ENCODE measurements at regions not wholly inside any gene's neighbourhood (a gene's known extent, or its start where the extent isn't known, plus 50 kb on each side); places are given as distances from the start of the nearest gene placed in this dataset.
"Not testable (repeated sequence)": the region's sequence is repeated elsewhere in the genome, so short reads cannot be mapped to it uniquely, and the experiment has no call there.

DNA sequence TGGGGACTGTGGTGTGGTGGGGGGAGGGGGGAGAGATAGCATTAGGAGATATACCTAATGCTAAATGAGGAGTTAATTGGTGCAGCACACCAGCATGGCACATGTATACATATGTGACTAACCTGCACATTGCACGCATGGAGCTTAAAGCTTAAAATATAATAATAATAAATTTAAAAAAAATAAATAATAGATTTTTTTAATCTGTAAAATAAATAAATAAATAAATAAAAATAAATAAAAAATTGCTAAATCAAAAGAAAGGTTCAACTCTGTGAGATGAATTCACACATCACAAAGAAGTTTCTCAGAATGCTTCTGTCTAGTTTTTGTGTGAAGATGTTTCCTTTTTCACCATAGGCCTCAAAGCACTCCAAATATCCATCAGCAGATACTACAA, 1793.7 kb downstream of the UQCRFS1 start:
- DNase-seq; H3K36me3 ChIP-seq; H3K27ac ChIP-seq; H3K4me3 ChIP-seq; H3K4me1 ChIP-seq; H3K27me3 ChIP-seq; ATAC-seq (ENCODE audit: low FRiP score in 2 of 2): not testable (repeated sequence)
- peaks cover 0 to 14% (median 3%) of the 10 kb centered on the region in 4 donors for H3K9me3 ChIP-seq
- WGBS, 2 donors, result 89 to 96% methylated on average over 1 of the region's 1 CpG

DNA sequence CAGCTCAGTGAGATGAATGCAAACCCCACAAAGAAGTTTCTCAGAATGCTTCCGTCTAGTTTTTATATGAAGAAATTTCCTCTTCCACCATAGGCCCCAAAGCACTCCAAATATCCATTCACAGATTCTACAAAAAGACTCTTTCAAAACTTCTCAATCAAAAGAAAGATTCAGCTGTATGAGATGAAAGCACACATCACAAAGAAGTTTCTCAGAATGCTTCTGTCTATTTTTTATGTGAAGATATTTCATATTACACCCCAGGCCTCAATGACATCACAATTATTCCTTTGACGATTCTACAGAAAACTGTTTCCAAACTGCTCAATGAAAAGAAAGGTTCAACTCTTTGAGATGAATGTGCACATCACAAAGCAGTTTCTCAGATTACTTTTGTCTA, 1819.4 kb downstream of the UQCRFS1 start:
- no peak overlapping the region for H3K27ac ChIP-seq
- no peak for DNase-seq
- no peaks in the 10 kb centered on the region for H3K36me3 ChIP-seq
- no peaks in the 10 kb centered on the region for H3K4me1 ChIP-seq
- H3K9me3 ChIP-seq, result peaks cover 0 to 37% (median 0%) of the 10 kb centered on the region in 4 donors
- ATAC-seq (ENCODE audit: low FRiP score in 2 of 2), result peak in 1 of 2 donors; percentile 7
- H3K27me3 ChIP-seq, result no peaks in the 10 kb centered on the region
- no peak for TF ChIP-seq POLR2AphosphoS5 (IDR thresholded peaks at IDR 0.05)
- TF ChIP-seq EP300 (IDR thresholded peaks at IDR 0.05), result no peak
- TF ChIP-seq, protein P1, sequence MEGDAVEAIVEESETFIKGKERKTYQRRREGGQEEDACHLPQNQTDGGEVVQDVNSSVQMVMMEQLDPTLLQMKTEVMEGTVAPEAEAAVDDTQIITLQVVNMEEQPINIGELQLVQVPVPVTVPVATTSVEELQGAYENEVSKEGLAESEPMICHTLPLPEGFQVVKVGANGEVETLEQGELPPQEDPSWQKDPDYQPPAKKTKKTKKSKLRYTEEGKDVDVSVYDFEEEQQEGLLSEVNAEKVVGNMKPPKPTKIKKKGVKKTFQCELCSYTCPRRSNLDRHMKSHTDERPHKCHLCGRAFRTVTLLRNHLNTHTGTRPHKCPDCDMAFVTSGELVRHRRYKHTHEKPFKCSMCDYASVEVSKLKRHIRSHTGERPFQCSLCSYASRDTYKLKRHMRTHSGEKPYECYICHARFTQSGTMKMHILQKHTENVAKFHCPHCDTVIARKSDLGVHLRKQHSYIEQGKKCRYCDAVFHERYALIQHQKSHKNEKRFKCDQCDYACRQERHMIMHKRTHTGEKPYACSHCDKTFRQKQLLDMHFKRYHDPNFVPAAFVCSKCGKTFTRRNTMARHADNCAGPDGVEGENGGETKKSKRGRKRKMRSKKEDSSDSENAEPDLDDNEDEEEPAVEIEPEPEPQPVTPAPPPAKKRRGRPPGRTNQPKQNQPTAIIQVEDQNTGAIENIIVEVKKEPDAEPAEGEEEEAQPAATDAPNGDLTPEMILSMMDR (IDR thresholded peaks at IDR 0.05), result no peak
- TF ChIP-seq POLR2A (IDR thresholded peaks at IDR 0.05), result no peak
- H3K4me3 ChIP-seq, result no peak overlapping the region
- WGBS, 2 donors, result 79% methylated on average over 2 of the region's 2 CpGs

DNA sequence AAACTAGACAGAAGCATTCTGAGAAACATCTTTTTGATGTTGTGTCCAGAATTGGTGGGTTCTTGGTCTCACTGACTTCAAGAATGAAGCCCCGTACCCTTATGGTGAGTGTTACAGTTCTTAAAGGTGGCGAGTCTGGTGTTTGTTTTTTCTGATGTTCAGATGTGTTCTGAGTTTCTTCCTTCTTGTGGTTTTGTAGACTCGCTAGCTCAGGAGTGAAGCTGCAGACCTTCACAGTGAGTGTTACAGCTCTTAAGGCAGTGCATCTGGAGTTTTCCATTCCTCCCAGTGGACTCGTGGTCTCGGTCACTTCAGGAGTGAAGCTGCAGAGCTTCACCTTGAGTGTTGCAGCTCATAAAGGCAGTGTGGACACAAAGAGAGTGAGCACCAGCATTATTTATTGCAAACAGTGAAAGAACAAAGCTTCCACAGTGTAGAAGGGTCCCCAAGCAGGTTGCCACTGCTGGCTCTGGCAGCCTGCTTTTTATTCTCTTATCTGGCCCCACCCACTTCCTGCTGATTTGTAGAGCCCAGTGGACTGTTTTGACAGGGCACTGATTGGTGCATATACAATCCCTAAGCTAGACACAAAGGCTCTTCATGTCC, 1820.8 kb downstream of the UQCRFS1 start:
- Histone ChIP-seq H3K27ac (no peak overlapping the region), H3K4me1 (no peaks in the 10 kb centered on the region), H3K27me3 (no peaks in the 10 kb centered on the region), H3K36me3 (no peaks in the 10 kb centered on the region), H3K4me3 (no peak overlapping the region), H3K9me3 (peaks cover 0 to 44% (median 3%) of the 10 kb centered on the region in 4 donors)
- DNase-seq, result no peak
- TF ChIP-seq EP300 (IDR thresholded peaks at IDR 0.05) (no peak), POLR2A (IDR thresholded peaks at IDR 0.05) (no peak), POLR2AphosphoS5 (IDR thresholded peaks at IDR 0.05) (no peak)
- TF ChIP-seq, protein P1 (IDR thresholded peaks at IDR 0.05), result no peak
- peak in 1 of 2 donors; percentile 67 for ATAC-seq (ENCODE audit: low FRiP score in 2 of 2)
- WGBS, 2 donors, result 76 to 78% methylated on average over 5 of the region's 5 CpGs

DNA sequence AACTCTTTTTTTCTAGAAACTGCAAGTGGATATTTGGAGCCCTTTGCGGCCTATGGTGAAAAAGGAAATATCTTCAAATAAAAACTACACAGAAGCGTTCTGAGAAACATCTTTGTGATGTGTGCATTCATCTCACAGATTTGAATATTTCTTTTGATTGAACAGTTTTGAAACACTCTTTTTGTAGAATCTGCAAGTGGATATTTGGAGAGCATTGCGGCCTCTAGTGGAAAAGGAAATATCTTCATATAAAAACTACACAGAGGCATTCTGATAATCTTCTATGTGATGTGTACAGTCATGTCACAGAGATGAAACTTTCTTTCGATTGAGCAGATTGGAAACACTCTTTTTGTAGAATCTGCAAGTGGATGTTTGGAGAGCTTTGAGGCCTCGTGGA, 1833.6 kb downstream of the UQCRFS1 start:
- peaks cover 0 to 37% (median 7%) of the 10 kb centered on the region in 4 donors for H3K9me3 ChIP-seq
- not testable (repeated sequence) for DNase-seq; H3K4me3 ChIP-seq; H3K4me1 ChIP-seq; H3K27me3 ChIP-seq; H3K36me3 ChIP-seq; H3K27ac ChIP-seq; ATAC-seq (ENCODE audit: low FRiP score in 2 of 2)
- 41% methylated on average over 5 of the region's 5 CpGs for WGBS, 2 donors

DNA sequence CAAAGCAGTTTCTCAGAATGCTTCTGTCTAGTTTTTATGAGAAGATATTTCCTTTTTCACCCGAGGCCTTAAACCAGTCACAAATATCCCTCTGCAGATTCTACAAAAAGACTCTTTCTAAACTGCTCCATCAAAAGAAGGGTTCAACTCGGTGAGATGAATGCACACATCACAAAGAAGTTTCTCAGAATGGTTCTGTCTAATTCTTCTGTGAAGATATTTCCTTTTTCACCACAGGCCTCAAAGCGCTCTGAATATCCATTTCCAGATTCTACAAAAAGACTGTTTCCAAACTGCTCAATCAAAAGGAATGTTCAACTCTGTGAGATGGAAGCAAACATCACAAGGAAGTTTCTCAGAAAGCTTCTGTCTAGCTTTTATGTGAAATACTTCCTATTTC, 1843.3 kb downstream of the UQCRFS1 start:
- ATAC-seq (ENCODE audit: low FRiP score in 2 of 2); H3K4me1 ChIP-seq; H3K36me3 ChIP-seq; H3K27ac ChIP-seq; DNase-seq; H3K4me3 ChIP-seq; H3K27me3 ChIP-seq: not testable (repeated sequence)
- 42 to 47% methylated on average over 3 of the region's 3 CpGs for WGBS, 2 donors
- peaks cover 0 to 53% (median 5%) of the 10 kb centered on the region in 4 donors for H3K9me3 ChIP-seq

DNA sequence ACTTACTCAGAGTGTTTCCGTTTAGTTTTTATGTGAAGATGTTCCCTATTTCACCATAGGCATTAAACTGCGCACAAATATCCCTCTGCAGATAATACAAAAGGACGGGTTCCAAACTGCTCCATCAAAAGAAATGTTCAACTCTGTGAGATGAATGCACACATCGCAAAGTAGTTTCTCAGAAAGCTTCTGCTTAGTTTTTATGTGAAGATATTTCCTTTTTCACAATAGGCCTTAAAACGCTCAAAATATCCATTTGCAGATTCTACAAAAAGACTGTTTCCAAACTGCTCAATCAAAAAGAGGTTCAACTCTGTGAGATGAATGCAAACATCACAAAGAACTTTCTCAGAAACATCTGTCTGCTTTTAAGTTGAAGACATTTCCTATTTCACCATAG, 1850.5 kb downstream of the UQCRFS1 start:
- not testable (repeated sequence) for H3K27ac ChIP-seq; H3K4me1 ChIP-seq; H3K27me3 ChIP-seq; ATAC-seq (ENCODE audit: low FRiP score in 2 of 2); H3K4me3 ChIP-seq; DNase-seq; H3K36me3 ChIP-seq
- 47 to 57% methylated on average over 5 of the region's 5 CpGs for WGBS, 2 donors
- H3K9me3 ChIP-seq, result peaks cover 8 to 49% (median 33%) of the 10 kb centered on the region in 4 donors

DNA sequence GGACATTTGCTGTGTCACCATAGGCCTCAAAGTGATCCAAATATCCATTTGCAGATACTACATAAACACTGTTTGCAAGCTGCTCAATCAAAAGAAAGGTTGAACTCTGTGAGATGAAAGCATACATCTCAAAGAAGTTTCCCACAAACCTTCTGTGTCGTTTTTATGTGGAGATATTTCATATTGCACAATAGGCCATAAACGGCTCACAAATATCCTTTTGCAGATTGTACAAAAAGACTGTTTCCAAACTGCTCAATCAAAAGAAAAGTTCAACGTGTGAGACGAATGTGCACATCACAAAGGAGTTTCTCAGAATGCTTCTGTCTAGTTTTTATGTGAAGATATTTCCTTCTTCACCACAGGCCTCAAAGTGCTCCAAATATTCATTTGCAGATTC, 1857.4 kb downstream of the UQCRFS1 start:
- H3K4me3 ChIP-seq; H3K4me1 ChIP-seq; DNase-seq; H3K27ac ChIP-seq; ATAC-seq (ENCODE audit: low FRiP score in 2 of 2); H3K27me3 ChIP-seq; H3K36me3 ChIP-seq: not testable (repeated sequence)
- 41 to 45% methylated on average over 4 of the region's 4 CpGs for WGBS, 2 donors
- peaks cover 3 to 74% (median 45%) of the 10 kb centered on the region in 4 donors for H3K9me3 ChIP-seq
